ENCODE measurements at regions not wholly inside any gene's neighbourhood (a gene's known extent, or its start where the extent isn't known, plus 50 kb on each side); places are given as distances from the start of the nearest gene placed in this dataset.

- no peak overlapping the region for H3K4me3 Mint-ChIP-seq
- H3K27me3 Mint-ChIP-seq (ENCODE audit: low read depth) = no peaks in the 10 kb centered on the region
- H3K9me3 Mint-ChIP-seq = no peaks in the 10 kb centered on the region
- no peaks in the 10 kb centered on the region for H3K36me3 Mint-ChIP-seq (ENCODE audit: low read depth)
- H3K4me1 Mint-ChIP-seq = no peaks in the 10 kb centered on the region
- no peak for TF ChIP-seq CTCF (IDR thresholded peaks at IDR 0.05; ENCODE audit: unreplicated experiment in 3 of 3)
- no peak overlapping the region for H3K27ac Mint-ChIP-seq
These were observed 318.5 kb upstream of the MC4R start for GRCh38 chr18:60691061-60691460.

- Mint-ChIP-seq H3K4me1 (no peaks in the 10 kb centered on the region), H3K36me3 (ENCODE audit: low read depth) (no peaks in the 10 kb centered on the region), H3K9me3 (no peaks in the 10 kb centered on the region), H3K27me3 (ENCODE audit: low read depth) (peaks cover 3% of the 10 kb centered on the region), H3K4me3 (no peak overlapping the region), H3K27ac (no peak overlapping the region)
- no peak for TF ChIP-seq CTCF (IDR thresholded peaks at IDR 0.05; ENCODE audit: unreplicated experiment in 3 of 3)
These were observed 320.9 kb upstream of the MC4R start for GRCh38 chr18:60693426-60693825.

- Mint-ChIP-seq H3K9me3 (no peaks in the 10 kb centered on the region), H3K27me3 (ENCODE audit: low read depth) (peaks cover 3% of the 10 kb centered on the region), H3K4me3 (no peak overlapping the region), H3K36me3 (ENCODE audit: low read depth) (no peaks in the 10 kb centered on the region), H3K4me1 (no peaks in the 10 kb centered on the region), H3K27ac (no peak overlapping the region)
- no peak for TF ChIP-seq CTCF (IDR thresholded peaks at IDR 0.05; ENCODE audit: unreplicated experiment in 3 of 3)
These were observed 326.3 kb upstream of the MC4R start for GRCh38 chr18:60698901-60699300.

- H3K36me3 Mint-ChIP-seq (ENCODE audit: low read depth) = no peaks in the 10 kb centered on the region
- peaks cover 6% of the 10 kb centered on the region for H3K9me3 Mint-ChIP-seq
- H3K27me3 Mint-ChIP-seq (ENCODE audit: low read depth) = no peaks in the 10 kb centered on the region
- no peak for TF ChIP-seq CTCF (IDR thresholded peaks at IDR 0.05; ENCODE audit: unreplicated experiment in 3 of 3)
- H3K27ac Mint-ChIP-seq = no peak overlapping the region
- no peaks in the 10 kb centered on the region for H3K4me1 Mint-ChIP-seq
- H3K4me3 Mint-ChIP-seq = no peak overlapping the region
These were observed 350.2 kb upstream of the MC4R start for GRCh38 chr18:60722742-60723141.

GRCh38 chr18:60732143-60732542 lies 359.6 kb upstream of the MC4R start:
- Mint-ChIP-seq H3K27me3 (ENCODE audit: low read depth) (no peaks in the 10 kb centered on the region), H3K4me3 (no peak overlapping the region), H3K27ac (no peak overlapping the region), H3K9me3 (no peaks in the 10 kb centered on the region), H3K4me1 (no peaks in the 10 kb centered on the region), H3K36me3 (ENCODE audit: low read depth) (no peaks in the 10 kb centered on the region)
- no peak for TF ChIP-seq CTCF (IDR thresholded peaks at IDR 0.05; ENCODE audit: unreplicated experiment in 3 of 3)

- Mint-ChIP-seq H3K27ac (no peak overlapping the region), H3K4me1 (no peaks in the 10 kb centered on the region), H3K4me3 (no peak overlapping the region), H3K9me3 (no peaks in the 10 kb centered on the region), H3K27me3 (ENCODE audit: low read depth) (no peaks in the 10 kb centered on the region), H3K36me3 (ENCODE audit: low read depth) (no peaks in the 10 kb centered on the region)
- no peak for TF ChIP-seq CTCF (IDR thresholded peaks at IDR 0.05; ENCODE audit: unreplicated experiment in 3 of 3)
These were observed 366.6 kb upstream of the MC4R start for GRCh38 chr18:60739212-60739611.

Measured in nephron (organoid).